PC-9 (cell line): ENCODE measurements at regions not wholly inside any gene's neighbourhood (a gene's known extent, or its start where the extent isn't known, plus 50 kb on each side); places are given as distances from the start of the nearest gene placed in this dataset.

ENCODE experiments used
- BruUV-seq: library from RNA; stranded (reverse); fragments of 400-500 nt; replicated peaks from 2 replicates; lab custom pipeline; 2021; lab: Mats Ljungman, UMichigan
- CTCF ChIA-PET: fragments of 300-600 bp; sonication (Branson Sonifier 250); formaldehyde crosslinking; loops from one replicate; lab custom pipeline; 2022; ENCODE audit warnings: antibody characterized with exemption; lab: Charles Lee
- POLR2A ChIA-PET: fragments of 300-600 bp; sonication (Branson Sonifier 250); formaldehyde crosslinking; loops from one replicate; lab custom pipeline; 2022; ENCODE audit warnings: antibody characterized with exemption; ENCODE audit not compliant: unreplicated experiment; lab: Charles Lee
- DNase-seq, 2 experiments: peaks; one replicate each; pipeline versions ENCODE4 v3.0.0 to v3.0.0-alpha.2; 2015 to 2022; ENCODE audit warnings: mixed read lengths in 1 of 2
- H2AFZ ChIP-seq: fragments of 200-600 bp; sonication (generic); 2 replicates; pipeline ENCODE4 v1.8.1; 2017; ENCODE audit warnings: antibody characterized with exemption
- H3F3A ChIP-seq: fragments of 200-600 bp; sonication (generic); 2 replicates; pipeline ENCODE4 v1.8.1; 2017; ENCODE audit warnings: antibody characterized with exemption, mild to moderate bottlenecking, low read depth; ENCODE audit not compliant: insufficient read depth
- H3K27ac ChIP-seq: fragments of 200-600 bp; sonication (generic); 2 replicates; pipeline ENCODE4 v1.6.1; 2016; ENCODE audit warnings: mixed run types
- H3K27me3 ChIP-seq: fragments of 200-600 bp; sonication (generic); 2 replicates; pipeline ENCODE4 v1.6.1; 2016; ENCODE audit warnings: low read depth, mixed run types; ENCODE audit not compliant: insufficient read depth
- H3K36me3 ChIP-seq: fragments of 200-600 bp; sonication (generic); 2 replicates; pipeline ENCODE4 v1.6.1; 2016; ENCODE audit warnings: low read depth, mixed run types
- H3K4me1 ChIP-seq: fragments of 200-600 bp; sonication (generic); replicated peaks from 2 replicates; pipeline ENCODE4 v1.6.1; 2016; ENCODE audit warnings: mixed run types; ENCODE audit not compliant: insufficient read depth
- H3K4me2 ChIP-seq: fragments of 200-600 bp; sonication (generic); 2 replicates; pipeline ENCODE4 v1.6.1; 2017; ENCODE audit warnings: mixed run types
- H3K4me3 ChIP-seq: fragments of 200-600 bp; sonication (generic); 2 replicates; pipeline ENCODE4 v1.6.1; 2016; ENCODE audit warnings: mixed run types
- H3K79me2 ChIP-seq: fragments of 200-600 bp; sonication (generic); 2 replicates; pipeline ENCODE4 v1.6.1; 2017; ENCODE audit warnings: low read depth, mixed run types
- H3K9me2 ChIP-seq: fragments of 200-600 bp; sonication (generic); 2 replicates; pipeline ENCODE4 v1.8.1; 2017; ENCODE audit warnings: mild to moderate bottlenecking; ENCODE audit not compliant: insufficient read depth
- H3K9me3 ChIP-seq: fragments of 200-600 bp; sonication (generic); 2 replicates; pipeline ENCODE4 v1.8.1; 2016; ENCODE audit warnings: low read depth; ENCODE audit not compliant: insufficient read depth
- H4K20me1 ChIP-seq: fragments of 200-600 bp; sonication (generic); 2 replicates; pipeline ENCODE4 v1.8.1; 2017; ENCODE audit not compliant: insufficient read depth
- EZH2 ChIP-seq: fragments of 200-600 bp; sonication (generic); IDR thresholded peaks from 2 replicates; pipeline ENCODE4 v1.8.0; 2017; ENCODE audit warnings: antibody characterized with exemption, low read depth
- intact Hi-C: fragments of 100-400 bp; cut with micrococcal nuclease; formaldehyde crosslinking; loops from one replicate; pipeline ENCODE4 v1.10.0; 2022; ENCODE audit not compliant: unreplicated experiment
- TF ChIP-seq, protein P1 (sequence below): fragments of 200-600 bp; sonication (generic); conservative IDR thresholded peaks from 2 replicates; pipeline ENCODE4 v1.6.1; 2017; ENCODE audit warnings: mixed run types, antibody characterized with exemption, mild to moderate bottlenecking, moderate library complexity

DNA sequence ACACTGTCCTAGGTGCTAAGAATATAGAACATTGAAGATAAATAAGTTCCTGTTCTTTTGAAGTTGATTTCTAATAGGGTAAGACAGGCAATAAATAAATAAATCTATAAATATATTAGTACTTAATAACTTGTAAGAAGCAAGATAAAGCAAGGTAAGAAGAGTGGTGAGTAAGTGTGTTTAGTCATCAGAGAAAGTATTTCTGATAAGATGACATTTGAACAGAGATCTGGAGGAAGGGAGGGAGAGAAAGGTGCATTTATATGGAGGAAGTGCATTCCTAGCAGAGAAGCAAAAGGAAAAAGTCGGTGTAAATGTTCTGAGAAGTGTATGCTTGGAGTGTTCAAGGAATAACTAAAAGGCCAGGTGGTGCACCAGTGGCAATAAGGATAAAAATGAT, 184.4 kb upstream of the GRIP1 start:
- Histone ChIP-seq H3K9me3 (no peaks in the 10 kb centered on the region), H3K9me2 (no peaks in the 10 kb centered on the region), H3K79me2 (no peaks in the 10 kb centered on the region), H3K4me2 (peak overlapping the region; percentile 54), H4K20me1 (0 out of 2 replicates have a peak, but pooled peaks cover 4% of the 10 kb centered on the region), H3K27ac (peak overlapping the region; percentile 27; the same call in 1 of the 2 replicates), H2AFZ (no peak overlapping the region), H3K36me3 (no peaks in the 10 kb centered on the region), H3K4me3 (no peak overlapping the region), H3K4me1 (peaks cover 17% of the 10 kb centered on the region), H3K27me3 (no peaks in the 10 kb centered on the region), H3F3A (peaks cover 6% of the 10 kb centered on the region)
- CTCF ChIA-PET: no interaction called here
- POLR2A ChIA-PET: no interaction called here
- no TSS peak for BruUV-seq
- intact Hi-C loops: loop anchor here (5.0 kb wide), 3 partner anchors 171 to 359 kb away; no protein-coding TSS in a partner anchor
- DNase-seq: peak in 1 of 2 experiments; percentile 66
- no peak for TF ChIP-seq EZH2
- TF ChIP-seq, protein P1, sequence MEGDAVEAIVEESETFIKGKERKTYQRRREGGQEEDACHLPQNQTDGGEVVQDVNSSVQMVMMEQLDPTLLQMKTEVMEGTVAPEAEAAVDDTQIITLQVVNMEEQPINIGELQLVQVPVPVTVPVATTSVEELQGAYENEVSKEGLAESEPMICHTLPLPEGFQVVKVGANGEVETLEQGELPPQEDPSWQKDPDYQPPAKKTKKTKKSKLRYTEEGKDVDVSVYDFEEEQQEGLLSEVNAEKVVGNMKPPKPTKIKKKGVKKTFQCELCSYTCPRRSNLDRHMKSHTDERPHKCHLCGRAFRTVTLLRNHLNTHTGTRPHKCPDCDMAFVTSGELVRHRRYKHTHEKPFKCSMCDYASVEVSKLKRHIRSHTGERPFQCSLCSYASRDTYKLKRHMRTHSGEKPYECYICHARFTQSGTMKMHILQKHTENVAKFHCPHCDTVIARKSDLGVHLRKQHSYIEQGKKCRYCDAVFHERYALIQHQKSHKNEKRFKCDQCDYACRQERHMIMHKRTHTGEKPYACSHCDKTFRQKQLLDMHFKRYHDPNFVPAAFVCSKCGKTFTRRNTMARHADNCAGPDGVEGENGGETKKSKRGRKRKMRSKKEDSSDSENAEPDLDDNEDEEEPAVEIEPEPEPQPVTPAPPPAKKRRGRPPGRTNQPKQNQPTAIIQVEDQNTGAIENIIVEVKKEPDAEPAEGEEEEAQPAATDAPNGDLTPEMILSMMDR: no peak

DNA sequence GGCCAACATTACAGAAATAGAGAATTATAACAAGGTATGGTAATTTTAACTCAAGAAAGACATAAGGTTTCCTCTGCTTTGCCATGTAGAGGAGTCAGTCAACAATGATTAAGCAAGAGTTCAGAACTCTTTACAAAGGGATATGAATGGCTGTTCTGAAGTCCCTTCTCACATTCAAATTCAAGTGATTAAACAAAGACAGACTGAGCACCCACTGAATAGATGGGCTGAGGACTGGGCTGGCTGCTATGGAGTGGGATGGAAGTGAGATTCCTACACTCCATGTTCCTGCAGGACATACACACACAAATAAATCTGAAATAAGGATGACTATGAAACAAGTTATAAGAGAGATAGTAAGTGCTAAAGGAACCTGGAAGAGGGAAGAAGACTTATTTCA, 199.0 kb upstream of the GRIP1 start:
- intact Hi-C loops: no loop called here
- Histone ChIP-seq H4K20me1 (no peaks in the 10 kb centered on the region), H2AFZ (no peak overlapping the region), H3K9me3 (no peaks in the 10 kb centered on the region), H3K4me3 (no peak overlapping the region), H3F3A (no peaks in the 10 kb centered on the region), H3K27me3 (no peaks in the 10 kb centered on the region), H3K79me2 (no peaks in the 10 kb centered on the region), H3K4me1 (no peaks in the 10 kb centered on the region), H3K36me3 (no peaks in the 10 kb centered on the region), H3K4me2 (no peak overlapping the region), H3K9me2 (no peaks in the 10 kb centered on the region), H3K27ac (no peak overlapping the region)
- DNase-seq: no peak
- TF ChIP-seq EZH2: no peak
- TF ChIP-seq, protein P1: no peak
- no TSS peak for BruUV-seq
- ChIA-PET CTCF (no interaction called here), POLR2A (no interaction called here)

DNA sequence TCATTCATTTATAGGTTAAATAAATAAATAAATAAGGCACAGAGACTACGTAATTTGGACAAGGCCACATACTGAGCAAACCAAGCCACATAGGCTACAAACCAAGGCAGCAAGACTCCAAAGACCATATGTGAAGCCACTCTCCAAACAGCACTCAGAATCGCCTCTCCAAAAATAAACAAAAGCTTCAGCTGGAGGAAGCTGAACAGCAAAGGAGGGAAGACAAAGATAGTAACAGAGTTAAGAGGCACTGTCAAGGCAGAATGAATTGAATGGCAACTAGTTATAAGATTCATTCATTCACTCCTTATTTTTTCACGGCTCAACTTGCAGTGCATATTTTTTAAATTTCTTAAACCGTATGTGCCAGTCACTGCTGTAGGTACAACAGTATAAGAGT, 200.5 kb upstream of the GRIP1 start:
- no peak overlapping the region for H3K27ac ChIP-seq
- no peaks in the 10 kb centered on the region for H3F3A ChIP-seq
- H3K36me3 ChIP-seq: no peaks in the 10 kb centered on the region
- H3K27me3 ChIP-seq: no peaks in the 10 kb centered on the region
- H3K9me2 ChIP-seq: no peaks in the 10 kb centered on the region
- H4K20me1 ChIP-seq: no peaks in the 10 kb centered on the region
- no peaks in the 10 kb centered on the region for H3K79me2 ChIP-seq
- POLR2A ChIA-PET: interaction anchor here (0.5 to 0.7 kb wide), 2 partner anchors 378 to 710 kb away, joined by 3 to 6 read pairs; no protein-coding TSS in a partner anchor
- BruUV-seq: no TSS peak
- H3K9me3 ChIP-seq: no peaks in the 10 kb centered on the region
- H3K4me2 ChIP-seq: no peak overlapping the region
- no peaks in the 10 kb centered on the region for H3K4me1 ChIP-seq
- no peak overlapping the region for H2AFZ ChIP-seq
- intact Hi-C loops: no loop called here
- TF ChIP-seq, protein P1: no peak
- no peak for TF ChIP-seq EZH2
- no peak overlapping the region for H3K4me3 ChIP-seq
- DNase-seq: no peak
- CTCF ChIA-PET: no interaction called here
